ENCODE measurements at regions not wholly inside any gene's neighbourhood (a gene's known extent, or its start where the extent isn't known, plus 50 kb on each side); places are given as distances from the start of the nearest gene placed in this dataset.
"Not testable (repeated sequence)": the region's sequence is repeated elsewhere in the genome, so short reads cannot be mapped to it uniquely, and the experiment has no call there.

- no peak for DNase-seq (ENCODE audit: low read depth in 2 of 2)
Measured at GRCh38 chr1:163571950-163572349, 250.2 kb downstream of the NUF2 start.

GRCh38 chr1:163574119-163574518, 252.4 kb downstream of the NUF2 start:
- DNase-seq (ENCODE audit: low read depth in 2 of 2) = no peak

DNA sequence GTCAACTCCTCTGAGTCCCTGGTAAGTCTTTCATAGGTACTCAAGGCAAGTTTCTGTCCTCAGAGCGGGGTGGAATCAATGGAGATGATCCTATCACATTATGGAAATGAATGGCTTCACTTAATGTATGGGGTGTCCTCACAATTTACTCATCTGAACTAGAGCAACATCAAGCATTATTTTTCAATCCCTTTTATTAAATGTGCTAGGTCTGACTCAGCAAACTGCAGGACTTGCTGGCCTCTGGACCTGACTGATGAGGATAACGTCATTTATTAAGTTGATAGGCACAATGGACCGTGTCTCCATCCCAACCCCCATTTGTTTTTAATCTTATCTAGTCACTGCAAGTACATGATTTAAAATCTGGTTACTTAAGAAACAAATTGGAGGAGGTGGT, 259.2 kb downstream of the NUF2 start:
- DNase-seq (ENCODE audit: low read depth in 2 of 2) = no peak

DNA sequence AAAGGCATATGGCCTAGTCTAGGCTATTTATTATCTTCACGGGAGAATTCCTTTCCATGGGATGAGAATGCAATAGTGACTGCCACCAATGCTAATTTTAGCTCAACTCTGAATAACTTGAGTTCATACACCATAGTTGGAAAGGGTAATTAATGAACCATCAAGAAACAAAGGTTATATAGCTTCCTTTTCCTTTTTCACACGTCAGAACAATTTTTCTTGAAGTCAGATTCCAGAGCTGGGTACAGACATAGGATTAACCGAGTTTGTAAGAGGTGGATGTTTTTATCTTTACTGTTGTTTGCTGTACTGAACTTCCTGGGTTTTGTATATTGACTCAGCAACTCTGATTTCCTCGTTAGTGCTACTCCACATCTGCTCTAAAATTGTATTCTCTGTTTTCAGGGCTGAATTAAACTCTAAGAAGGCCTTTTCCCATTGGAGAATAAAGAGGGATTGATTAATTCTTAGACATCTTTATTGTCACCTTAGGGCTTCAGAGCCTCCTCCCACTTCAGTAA, 262.0 kb downstream of the NUF2 start:
- no peak for DNase-seq (ENCODE audit: low read depth in 2 of 2)

DNA sequence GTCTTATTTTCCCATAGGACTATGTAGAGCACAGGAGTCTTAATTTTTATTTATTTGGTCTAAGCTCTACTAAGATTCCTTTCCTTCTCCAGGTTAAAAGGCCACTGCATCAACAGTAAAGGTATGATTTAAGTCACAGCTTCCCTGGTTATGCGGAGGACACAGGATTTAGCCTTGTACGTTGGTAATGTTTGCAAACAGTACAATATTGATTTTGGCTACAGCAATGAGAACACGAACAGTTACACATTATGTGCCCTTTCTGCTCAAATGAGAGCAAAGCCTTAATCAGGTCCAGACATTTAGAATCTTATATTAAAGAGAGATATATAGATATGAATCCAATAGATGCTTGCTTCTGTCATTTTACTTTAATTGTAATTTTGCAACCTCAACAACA, 264.0 kb downstream of the NUF2 start:
- DNase-seq (ENCODE audit: low read depth in 2 of 2) = no peak

DNA sequence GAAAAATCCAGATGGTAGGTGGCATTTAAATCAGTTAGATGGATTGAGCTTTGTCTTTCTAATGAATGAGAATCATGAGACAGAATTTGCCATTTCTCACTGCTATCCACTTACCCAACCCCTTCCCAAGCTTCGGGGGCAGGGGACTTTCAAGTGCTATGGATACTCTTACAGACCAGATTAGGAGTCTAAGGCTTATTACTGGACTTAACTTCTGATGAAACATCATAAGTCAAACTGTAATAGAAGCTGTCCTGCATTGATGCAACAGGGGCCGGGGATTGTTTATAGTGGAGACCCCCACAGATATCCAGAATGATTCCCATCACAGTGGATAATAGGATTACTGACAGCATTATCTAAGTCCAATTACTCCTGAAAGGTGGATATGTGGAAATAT, 267.0 kb downstream of the NUF2 start:
- DNase-seq (ENCODE audit: low read depth in 2 of 2) = no peak

DNA sequence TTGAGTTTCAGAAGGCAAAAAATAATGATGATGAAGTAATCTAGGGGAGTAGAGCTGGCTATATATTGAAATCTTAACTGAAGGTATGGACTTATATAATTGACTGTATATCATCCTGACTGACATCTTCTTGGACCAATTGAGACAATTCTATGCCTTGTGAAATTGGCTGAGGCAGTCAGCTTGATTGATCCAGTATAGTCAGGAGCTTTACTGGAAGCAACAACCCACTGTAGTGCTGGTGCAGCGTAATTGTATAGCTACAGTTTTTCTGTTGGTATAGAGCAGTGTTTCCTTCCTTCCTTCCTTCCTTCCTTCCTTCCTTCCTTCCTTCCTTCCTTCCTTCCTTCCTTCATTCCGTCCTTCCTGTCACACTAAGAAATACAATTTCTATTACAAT, 268.0 kb downstream of the NUF2 start:
- no peak for DNase-seq (ENCODE audit: low read depth in 2 of 2)

DNA sequence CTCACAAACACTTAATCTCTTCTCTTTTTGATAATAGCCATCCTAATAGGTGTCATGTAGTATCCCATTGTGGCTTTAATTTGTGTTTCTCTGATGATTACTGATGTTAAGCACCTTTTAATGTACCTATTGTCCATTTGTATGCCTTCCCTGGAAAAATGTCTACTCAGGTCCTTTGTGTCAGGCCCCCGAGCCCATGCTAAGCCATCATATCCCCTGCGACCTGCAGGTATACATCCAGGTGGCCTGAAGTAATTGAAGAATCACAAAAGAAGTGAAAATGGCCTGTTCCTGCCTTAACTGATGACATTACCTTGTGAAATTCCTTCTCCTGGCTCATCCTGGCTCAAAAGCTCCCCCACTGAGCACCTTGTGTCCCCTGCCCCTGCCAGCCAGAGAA, 269.4 kb downstream of the NUF2 start:
- DNase-seq (ENCODE audit: low read depth in 2 of 2) = not testable (repeated sequence)

DNA sequence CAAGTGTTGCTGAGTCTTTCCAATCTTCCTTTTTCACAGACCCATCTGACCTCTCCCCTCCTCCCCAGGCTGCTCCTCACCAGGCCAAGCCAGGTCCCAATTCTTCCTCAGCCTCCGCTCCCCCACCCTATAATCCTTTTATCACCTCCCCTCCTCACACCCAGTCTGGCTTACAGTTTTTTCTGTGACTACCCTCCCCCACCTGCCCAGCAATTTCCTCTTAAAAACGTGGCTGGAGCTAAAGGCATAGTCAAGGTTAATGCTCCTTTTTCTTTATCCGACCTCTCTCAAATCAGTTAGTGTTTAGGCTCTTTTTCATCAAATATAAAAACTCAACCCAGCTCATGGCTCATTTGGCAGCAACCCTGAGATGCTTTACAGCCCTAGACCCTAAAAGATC, 270.9 kb downstream of the NUF2 start:
- DNase-seq (ENCODE audit: low read depth in 2 of 2) = not testable (repeated sequence)

DNA sequence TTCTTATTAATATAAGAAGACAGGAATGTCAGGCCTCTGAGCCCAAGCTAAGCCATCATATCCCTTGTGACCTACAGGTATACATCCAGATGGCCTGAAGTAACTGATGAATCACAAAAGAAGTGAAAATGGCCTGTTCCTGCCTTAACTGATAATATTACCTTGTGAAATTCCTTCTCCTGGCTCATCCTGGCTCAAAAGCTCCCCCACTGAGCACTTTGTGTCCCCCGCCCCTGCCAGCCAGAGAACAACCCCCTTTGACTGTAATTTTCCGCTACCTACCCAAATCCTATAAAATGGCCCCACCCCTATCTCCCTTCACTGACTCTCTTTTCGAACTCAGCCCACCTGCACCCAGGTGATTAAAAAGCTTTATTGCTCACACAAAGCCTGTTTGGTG, 274.4 kb downstream of the NUF2 start:
- DNase-seq (ENCODE audit: low read depth in 2 of 2) = not testable (repeated sequence)

DNA sequence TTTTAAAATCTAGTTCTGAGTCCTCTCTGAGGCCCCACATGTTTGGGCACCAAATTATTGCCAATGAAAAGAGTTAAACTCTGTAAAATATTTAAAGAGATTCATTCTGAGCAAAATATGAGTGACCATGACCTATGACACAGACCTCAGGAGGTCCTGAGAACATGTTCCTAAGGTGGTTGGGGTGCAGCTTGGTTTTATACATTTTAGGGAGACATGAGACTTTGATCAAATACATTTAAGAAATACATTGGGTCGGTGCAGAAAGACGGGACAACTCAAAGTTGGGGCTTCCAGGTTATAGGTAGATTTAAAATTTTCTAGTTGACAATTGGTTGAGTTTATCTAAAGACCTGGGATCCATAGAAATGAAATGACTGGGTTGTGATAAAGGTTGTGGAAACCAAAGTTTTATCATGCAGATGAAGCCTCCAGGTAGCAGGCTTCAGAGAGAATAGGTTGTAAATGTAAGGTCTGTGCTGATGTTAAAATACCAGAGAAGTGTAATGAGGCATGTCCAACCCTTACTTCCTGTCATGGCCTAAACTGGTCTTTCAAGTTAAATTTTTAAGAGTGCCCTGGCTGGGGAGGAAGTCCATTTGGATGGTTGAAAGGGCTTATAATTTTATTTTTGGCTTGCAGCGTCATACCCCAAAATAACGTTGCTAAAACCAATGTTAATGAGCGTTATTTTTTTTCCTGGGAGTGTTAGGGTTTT, 274.9 kb downstream of the NUF2 start:
- no peak for DNase-seq (ENCODE audit: low read depth in 2 of 2)

DNA sequence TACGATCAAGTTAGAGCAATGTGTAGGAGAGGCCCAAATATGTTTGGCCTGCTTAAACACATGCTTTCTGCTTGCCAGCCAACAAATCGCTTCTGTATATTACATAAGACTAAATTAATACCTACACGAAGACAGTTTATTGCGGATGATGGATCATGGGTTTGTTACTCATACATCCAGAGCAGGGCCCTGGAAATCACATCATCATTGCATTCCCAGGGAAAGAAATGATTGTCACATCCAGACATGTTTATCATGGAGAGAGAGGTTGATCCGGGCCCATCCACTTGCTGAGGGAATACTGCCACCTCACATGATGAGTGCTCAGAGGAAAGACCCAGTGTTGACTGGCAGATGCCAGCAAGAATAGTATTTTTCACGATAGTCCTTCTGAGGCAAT, 282.6 kb downstream of the NUF2 start:
- no peak for DNase-seq (ENCODE audit: low read depth in 2 of 2)

GRCh38 chr1:163604896-163605295, 283.1 kb downstream of the NUF2 start:
- DNase-seq (ENCODE audit: low read depth in 2 of 2) = no peak

DNA sequence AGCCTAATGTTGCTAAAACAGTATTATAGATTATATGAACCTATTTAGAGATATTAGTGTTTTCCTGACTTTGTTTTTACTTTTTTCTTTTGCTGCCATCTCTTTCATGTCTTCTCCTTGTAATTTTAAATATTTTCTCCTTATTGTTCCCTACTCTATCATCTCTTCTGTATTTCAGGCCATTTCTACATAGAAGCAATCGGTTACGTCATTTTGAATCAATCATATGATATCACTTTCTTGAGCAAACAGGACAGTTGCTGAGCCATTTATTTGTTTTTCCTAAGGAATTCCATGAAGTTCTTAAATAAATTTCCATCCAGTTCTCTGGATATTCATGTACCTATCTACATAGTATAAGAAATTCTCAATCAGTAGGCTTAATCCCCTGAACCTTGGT, 287.2 kb downstream of the NUF2 start:
- no peak for DNase-seq (ENCODE audit: low read depth in 2 of 2)

GRCh38 chr1:163609858-163610257, 288.1 kb downstream of the NUF2 start:
- DNase-seq (ENCODE audit: low read depth in 2 of 2) = no peak

DNA sequence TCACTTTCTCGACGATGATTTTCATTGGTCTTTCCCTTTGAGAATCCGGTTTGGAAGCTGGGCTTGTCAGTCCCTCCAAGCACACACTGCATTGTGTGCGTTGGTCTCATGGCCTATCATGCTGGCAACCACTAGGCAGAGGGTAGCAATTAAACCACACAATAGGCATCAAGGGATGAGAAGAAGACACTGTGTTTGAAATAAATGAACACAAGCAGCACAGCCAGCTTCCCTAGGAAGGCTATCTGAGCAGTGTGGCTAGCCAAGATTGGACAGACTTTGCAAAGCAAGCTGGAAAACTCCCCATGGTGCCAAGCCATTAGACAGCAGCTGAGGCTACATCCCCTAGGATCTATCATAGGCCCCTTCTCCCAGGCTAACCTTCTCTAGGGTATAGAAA, 288.7 kb downstream of the NUF2 start:
- DNase-seq (ENCODE audit: low read depth in 2 of 2) = no peak

- DNase-seq (ENCODE audit: low read depth in 2 of 2) = no peak
Measured at GRCh38 chr1:163614361-163614760, 292.6 kb downstream of the NUF2 start.

DNA sequence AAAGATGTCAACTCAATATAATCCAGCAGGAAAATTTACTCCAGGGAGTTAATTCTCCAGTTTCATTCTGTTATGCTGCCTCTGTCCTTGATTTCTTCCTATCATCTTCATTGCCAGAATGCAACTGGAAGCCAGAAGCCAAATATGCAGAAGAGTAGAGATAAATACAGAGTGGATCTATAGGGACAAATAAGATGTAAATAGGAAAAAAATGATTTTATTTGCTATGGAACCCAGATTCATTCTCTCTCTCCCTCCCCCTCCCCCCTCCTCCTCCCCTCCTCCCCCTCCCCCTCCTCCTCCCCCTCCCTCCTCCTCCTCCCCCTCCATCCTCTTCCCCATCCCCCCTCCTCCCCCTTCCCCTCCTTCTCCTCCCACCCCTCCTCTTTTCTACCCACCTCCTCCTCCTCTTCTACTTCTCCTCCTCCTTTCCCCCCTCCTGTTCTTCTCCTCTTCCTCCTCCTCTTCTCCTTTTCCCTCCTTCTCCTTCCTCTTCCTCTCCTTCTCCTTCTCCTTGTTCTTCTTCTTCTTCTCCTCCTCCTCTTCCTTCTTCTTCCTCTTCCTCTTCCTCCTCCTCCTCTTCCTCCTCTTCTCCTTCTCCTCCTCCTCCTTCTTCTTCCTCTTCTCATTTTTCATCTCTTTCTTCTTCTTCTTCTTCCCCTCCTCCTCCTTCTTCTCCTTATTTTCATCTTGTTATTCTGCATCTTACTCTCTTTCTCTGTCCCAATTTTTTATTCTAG, 306.4 kb downstream of the NUF2 start:
- DNase-seq (ENCODE audit: low read depth in 2 of 2) = no peak

GRCh38 chr1:163632269-163632668, 310.5 kb downstream of the NUF2 start:
- no peak for DNase-seq (ENCODE audit: low read depth in 2 of 2)

DNA sequence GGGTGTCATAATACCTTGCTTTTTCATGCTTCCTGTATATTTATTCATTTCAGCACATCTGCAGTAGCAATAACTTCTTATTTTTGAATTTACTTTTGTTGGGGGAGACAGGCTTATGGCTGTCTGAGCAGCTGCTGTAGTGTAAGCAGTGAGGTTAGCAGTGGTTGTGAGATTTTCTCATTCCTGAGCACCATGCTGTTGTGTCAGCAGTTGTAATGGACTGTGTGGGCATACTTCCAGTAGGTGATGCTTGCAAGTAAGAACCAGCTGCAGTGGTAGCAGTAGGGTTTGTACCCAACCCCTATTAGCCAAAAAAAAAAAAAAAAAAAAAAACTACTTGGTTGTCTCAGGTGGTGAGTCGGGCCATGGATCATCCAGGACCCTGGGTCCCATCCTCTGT, 311.6 kb downstream of the NUF2 start:
- no peak for DNase-seq (ENCODE audit: low read depth in 2 of 2)

- not testable (repeated sequence) for DNase-seq (ENCODE audit: low read depth in 2 of 2)
Measured at GRCh38 chr1:163645676-163646075, 323.9 kb downstream of the NUF2 start.

DNA sequence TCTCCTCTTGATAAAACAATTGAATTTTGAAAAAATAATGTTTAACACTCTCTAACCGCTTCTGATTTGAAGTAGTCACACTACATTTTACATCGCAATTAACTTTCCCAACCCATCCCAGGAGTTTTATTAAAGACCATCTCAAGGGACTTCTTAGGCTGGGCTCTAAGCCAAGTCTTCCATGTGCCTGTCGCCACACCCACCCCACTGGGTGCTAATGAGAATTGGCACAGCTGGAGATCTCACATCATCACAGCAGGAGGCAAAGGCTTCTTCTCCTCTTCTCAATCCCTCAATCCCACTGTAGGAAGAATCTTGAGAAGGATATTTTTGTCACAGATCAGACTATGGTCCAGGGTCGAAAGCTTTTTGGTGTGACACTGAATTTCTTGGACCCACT, 328.9 kb downstream of the NUF2 start:
- DNase-seq (ENCODE audit: low read depth in 2 of 2) = no peak

- no peak for DNase-seq (ENCODE audit: low read depth in 2 of 2)
Measured at GRCh38 chr1:163652441-163652840, 330.7 kb downstream of the NUF2 start.

Measured in dermis microvascular lymphatic vessel endothelial cell (primary cell).